ENCODE measurements at regions not wholly inside any gene's neighbourhood (a gene's known extent, or its start where the extent isn't known, plus 50 kb on each side); places are given as distances from the start of the nearest gene placed in this dataset.

DNA sequence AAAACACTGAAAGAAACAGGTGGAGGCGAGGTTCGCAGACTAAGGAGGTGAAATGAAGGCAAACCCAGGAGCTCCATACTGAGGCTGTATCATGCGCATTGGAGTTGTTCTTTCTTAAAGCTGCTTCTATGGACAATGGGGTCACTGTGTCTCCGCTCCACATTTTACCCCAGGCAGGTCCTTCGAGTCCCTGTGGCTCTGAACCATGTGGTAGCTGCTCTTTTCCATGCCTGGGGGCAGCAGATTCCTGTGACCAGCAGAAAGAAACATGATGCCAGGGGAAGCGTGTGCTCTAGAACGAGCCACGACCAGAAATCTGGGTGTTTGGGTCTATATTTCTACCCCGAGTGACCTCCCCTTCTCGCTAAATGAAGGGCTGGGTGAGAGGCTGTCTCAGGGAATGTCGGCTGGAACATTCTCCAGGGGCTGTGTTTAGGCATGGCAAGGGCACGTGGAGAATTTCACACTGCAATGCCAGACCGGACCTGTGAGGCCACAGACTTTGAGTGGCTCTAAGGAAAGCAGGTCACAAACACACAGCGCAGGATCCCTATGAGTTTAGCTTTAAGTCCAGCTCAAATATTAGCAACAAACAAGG lies 95.7 kb upstream of the IRS2 start (continued):
- TF ChIP-seq CREB5 (CRISPR knock-in tag; IDR thresholded peaks at IDR 0.05; ENCODE audit: low read depth) (no peak), ZC3H10 (CRISPR knock-in tag; IDR thresholded peaks at IDR 0.05) (no peak)

DNA sequence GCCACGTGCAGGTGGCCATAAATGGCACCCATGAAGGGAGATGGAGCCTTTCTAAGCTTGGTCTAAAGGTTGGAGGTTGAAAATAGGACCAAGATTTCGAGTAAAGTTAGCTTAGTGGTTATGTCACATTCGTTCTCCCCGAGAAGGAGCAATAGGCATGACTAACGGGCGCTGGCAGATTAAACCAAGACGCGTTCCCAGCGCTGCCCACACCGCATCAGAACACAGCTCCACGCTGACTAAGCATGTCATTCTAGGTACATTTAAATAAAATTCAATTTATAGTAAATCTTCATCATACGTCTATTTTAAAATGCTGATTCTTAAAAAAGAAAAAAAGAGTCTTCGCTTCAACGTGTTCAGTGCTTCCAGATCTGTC lies 95.0 kb upstream of the IRS2 start:
- TF ChIP-seq GLIS3 (CRISPR knock-in tag; IDR thresholded peaks at IDR 0.05) (no peak), ZC3H10 (CRISPR knock-in tag; IDR thresholded peaks at IDR 0.05) (no peak), BACH2 (CRISPR knock-in tag; IDR thresholded peaks at IDR 0.05; ENCODE audit: borderline replicate concordance) (no peak), ZFP3 (CRISPR knock-in tag; IDR thresholded peaks at IDR 0.05) (no peak), OSR1 (CRISPR knock-in tag; IDR thresholded peaks at IDR 0.05) (no peak), RARB (CRISPR knock-in tag; IDR thresholded peaks at IDR 0.05) (no peak), ARNTL (CRISPR knock-in tag; IDR thresholded peaks at IDR 0.05; ENCODE audit: borderline replicate concordance, low read depth) (no peak), TCF4 (CRISPR knock-in tag; IDR thresholded peaks at IDR 0.05; ENCODE audit: borderline replicate concordance) (no peak), ESRRG (CRISPR knock-in tag; IDR thresholded peaks at IDR 0.05) (no peak), CREB5 (CRISPR knock-in tag; IDR thresholded peaks at IDR 0.05; ENCODE audit: low read depth) (no peak), ZNF70 (CRISPR knock-in tag; IDR thresholded peaks at IDR 0.05) (no peak), ZNF8 (CRISPR knock-in tag; IDR thresholded peaks at IDR 0.05) (no peak), SNAI2 (CRISPR knock-in tag; IDR thresholded peaks at IDR 0.05) (no peak), TOX (CRISPR knock-in tag; IDR thresholded peaks at IDR 0.05; ENCODE audit: borderline replicate concordance) (no peak)
- TF ChIP-seq, protein P1, sequence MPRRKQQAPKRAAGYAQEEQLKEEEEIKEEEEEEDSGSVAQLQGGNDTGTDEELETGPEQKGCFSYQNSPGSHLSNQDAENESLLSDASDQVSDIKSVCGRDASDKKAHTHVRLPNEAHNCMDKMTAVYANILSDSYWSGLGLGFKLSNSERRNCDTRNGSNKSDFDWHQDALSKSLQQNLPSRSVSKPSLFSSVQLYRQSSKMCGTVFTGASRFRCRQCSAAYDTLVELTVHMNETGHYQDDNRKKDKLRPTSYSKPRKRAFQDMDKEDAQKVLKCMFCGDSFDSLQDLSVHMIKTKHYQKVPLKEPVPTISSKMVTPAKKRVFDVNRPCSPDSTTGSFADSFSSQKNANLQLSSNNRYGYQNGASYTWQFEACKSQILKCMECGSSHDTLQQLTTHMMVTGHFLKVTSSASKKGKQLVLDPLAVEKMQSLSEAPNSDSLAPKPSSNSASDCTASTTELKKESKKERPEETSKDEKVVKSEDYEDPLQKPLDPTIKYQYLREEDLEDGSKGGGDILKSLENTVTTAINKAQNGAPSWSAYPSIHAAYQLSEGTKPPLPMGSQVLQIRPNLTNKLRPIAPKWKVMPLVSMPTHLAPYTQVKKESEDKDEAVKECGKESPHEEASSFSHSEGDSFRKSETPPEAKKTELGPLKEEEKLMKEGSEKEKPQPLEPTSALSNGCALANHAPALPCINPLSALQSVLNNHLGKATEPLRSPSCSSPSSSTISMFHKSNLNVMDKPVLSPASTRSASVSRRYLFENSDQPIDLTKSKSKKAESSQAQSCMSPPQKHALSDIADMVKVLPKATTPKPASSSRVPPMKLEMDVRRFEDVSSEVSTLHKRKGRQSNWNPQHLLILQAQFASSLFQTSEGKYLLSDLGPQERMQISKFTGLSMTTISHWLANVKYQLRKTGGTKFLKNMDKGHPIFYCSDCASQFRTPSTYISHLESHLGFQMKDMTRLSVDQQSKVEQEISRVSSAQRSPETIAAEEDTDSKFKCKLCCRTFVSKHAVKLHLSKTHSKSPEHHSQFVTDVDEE (CRISPR knock-in tag; IDR thresholded peaks at IDR 0.05), result no peak
- TF ChIP-seq, protein P2, sequence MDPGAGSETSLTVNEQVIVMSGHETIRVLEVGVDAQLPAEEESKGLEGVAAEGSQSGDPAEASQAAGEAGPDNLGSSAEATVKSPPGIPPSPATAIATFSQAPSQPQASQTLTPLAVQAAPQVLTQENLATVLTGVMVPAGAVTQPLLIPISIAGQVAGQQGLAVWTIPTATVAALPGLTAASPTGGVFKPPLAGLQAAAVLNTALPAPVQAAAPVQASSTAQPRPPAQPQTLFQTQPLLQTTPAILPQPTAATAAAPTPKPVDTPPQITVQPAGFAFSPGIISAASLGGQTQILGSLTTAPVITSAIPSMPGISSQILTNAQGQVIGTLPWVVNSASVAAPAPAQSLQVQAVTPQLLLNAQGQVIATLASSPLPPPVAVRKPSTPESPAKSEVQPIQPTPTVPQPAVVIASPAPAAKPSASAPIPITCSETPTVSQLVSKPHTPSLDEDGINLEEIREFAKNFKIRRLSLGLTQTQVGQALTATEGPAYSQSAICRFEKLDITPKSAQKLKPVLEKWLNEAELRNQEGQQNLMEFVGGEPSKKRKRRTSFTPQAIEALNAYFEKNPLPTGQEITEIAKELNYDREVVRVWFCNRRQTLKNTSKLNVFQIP (CRISPR knock-in tag; IDR thresholded peaks at IDR 0.05; ENCODE audit: borderline replicate concordance, low read depth), result no peak
- TF ChIP-seq, protein P3, sequence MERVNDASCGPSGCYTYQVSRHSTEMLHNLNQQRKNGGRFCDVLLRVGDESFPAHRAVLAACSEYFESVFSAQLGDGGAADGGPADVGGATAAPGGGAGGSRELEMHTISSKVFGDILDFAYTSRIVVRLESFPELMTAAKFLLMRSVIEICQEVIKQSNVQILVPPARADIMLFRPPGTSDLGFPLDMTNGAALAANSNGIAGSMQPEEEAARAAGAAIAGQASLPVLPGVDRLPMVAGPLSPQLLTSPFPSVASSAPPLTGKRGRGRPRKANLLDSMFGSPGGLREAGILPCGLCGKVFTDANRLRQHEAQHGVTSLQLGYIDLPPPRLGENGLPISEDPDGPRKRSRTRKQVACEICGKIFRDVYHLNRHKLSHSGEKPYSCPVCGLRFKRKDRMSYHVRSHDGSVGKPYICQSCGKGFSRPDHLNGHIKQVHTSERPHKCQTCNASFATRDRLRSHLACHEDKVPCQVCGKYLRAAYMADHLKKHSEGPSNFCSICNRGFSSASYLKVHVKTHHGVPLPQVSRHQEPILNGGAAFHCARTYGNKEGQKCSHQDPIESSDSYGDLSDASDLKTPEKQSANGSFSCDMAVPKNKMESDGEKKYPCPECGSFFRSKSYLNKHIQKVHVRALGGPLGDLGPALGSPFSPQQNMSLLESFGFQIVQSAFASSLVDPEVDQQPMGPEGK (CRISPR knock-in tag; IDR thresholded peaks at IDR 0.05; ENCODE audit: borderline replicate concordance), result no peak
- no peak for ATAC-seq

- ATAC-seq, result no peak
- TF ChIP-seq ZFP3 (CRISPR knock-in tag; IDR thresholded peaks at IDR 0.05) (no peak), SNAI2 (CRISPR knock-in tag; IDR thresholded peaks at IDR 0.05) (no peak), ESRRG (CRISPR knock-in tag; IDR thresholded peaks at IDR 0.05) (no peak), CREB5 (CRISPR knock-in tag; IDR thresholded peaks at IDR 0.05; ENCODE audit: low read depth) (no peak), GLIS3 (CRISPR knock-in tag; IDR thresholded peaks at IDR 0.05) (no peak), OSR1 (CRISPR knock-in tag; IDR thresholded peaks at IDR 0.05) (no peak), ARNTL (CRISPR knock-in tag; IDR thresholded peaks at IDR 0.05; ENCODE audit: borderline replicate concordance, low read depth) (no peak), TOX (CRISPR knock-in tag; IDR thresholded peaks at IDR 0.05; ENCODE audit: borderline replicate concordance) (no peak), ZNF70 (CRISPR knock-in tag; IDR thresholded peaks at IDR 0.05) (no peak), TCF4 (CRISPR knock-in tag; IDR thresholded peaks at IDR 0.05; ENCODE audit: borderline replicate concordance) (no peak), RARB (CRISPR knock-in tag; IDR thresholded peaks at IDR 0.05) (no peak), ZNF565 (CRISPR knock-in tag; conservative IDR thresholded peaks at IDR 0.05; ENCODE audit: low read depth) (no peak)
- TF ChIP-seq, protein P2 (CRISPR knock-in tag; IDR thresholded peaks at IDR 0.05; ENCODE audit: borderline replicate concordance, low read depth), result no peak
- TF ChIP-seq, protein P1 (CRISPR knock-in tag; IDR thresholded peaks at IDR 0.05), result no peak
Observed at GRCh38 chr13:109880371-109881346, 94.3 kb upstream of the IRS2 start.
